Skeletal muscle satellite cell (primary cell): ENCODE measurements at regions not wholly inside any gene's neighbourhood (a gene's known extent, or its start where the extent isn't known, plus 50 kb on each side); places are given as distances from the start of the nearest gene placed in this dataset.
A peak's percentile ranks its signal among the peaks of the same experiment; 100 is the strongest.

ENCODE experiments used
- H3K27me3 ChIP-seq: 2 replicates; pipeline ENCODE4 v1.7.0; 2013; ENCODE audit warnings: low read length; ENCODE audit not compliant: control insufficient read depth, insufficient read depth
- H3K36me3 ChIP-seq: 2 replicates; pipeline ENCODE4 v1.7.0; 2013; ENCODE audit warnings: mild to moderate bottlenecking, control low read depth, low read length; ENCODE audit not compliant: insufficient read depth
- H3K4me1 ChIP-seq: 2 replicates; pipeline ENCODE4 v1.7.0; 2013; ENCODE audit warnings: low read length; ENCODE audit not compliant: control insufficient read depth, insufficient read depth
- H3K4me2 ChIP-seq: 2 replicates; pipeline ENCODE4 v1.7.0; 2013; ENCODE audit warnings: mild to moderate bottlenecking, low read length
- H3K4me3 ChIP-seq: 2 replicates; pipeline ENCODE4 v1.7.0; 2013; ENCODE audit warnings: low read length
- H3K9ac ChIP-seq: 2 replicates; pipeline ENCODE4 v1.7.0; 2013; ENCODE audit warnings: mild to moderate bottlenecking, low read depth, low read length, moderate library complexity
- H3K9me3 ChIP-seq: replicated peaks from 2 replicates; pipeline ENCODE4 v1.7.0; 2013; ENCODE audit warnings: mild to moderate bottlenecking, control low read depth, low read length

DNA sequence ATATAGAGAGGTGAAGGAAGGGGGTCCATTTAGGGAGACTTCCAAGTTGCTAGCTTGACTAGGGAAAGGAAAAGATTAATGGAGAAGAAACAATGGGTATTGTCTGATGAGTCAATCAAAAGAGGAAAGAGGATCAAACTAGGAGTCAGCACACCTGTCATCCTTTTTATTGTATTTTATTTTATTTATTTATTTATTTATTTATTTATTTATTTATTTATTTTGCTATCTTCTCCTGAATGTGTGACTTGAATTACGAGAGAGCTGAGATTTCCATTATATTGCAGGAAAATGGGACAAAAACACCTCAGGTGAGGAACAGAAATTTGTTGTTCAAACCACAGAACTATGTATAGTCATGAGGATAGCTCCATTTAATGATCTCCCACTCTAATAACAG, 58.9 kb downstream of the NUDT11 start:
- Histone ChIP-seq H3K9ac (no peak overlapping the region), H3K36me3 (no peaks in the 10 kb centered on the region), H3K27me3 (no peaks in the 10 kb centered on the region), H3K4me2 (no peak overlapping the region), H3K4me3 (no peak overlapping the region), H3K9me3 (no peaks in the 10 kb centered on the region), H3K4me1 (no peaks in the 10 kb centered on the region)

DNA sequence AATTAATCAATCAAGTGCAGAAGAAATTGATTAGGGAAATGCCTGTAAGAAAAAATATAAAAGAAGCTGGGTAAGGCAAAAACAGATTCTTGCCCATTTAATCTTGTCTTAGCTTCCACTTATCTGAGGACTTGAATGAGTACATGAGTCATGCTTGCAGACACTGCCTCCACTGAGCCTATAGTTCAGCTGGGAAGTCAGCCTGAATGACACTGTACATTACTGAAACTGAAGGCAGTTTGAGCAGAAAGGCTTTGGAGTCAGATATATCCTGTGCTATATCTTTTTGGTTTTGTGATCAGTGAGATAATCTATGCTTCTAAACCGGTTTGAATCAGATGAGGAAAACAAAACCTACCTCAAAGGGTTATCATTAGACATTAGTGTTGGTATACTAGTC, 61.3 kb downstream of the NUDT11 start:
- no peaks in the 10 kb centered on the region for H3K27me3 ChIP-seq
- no peak overlapping the region for H3K4me2 ChIP-seq
- H3K9me3 ChIP-seq: no peaks in the 10 kb centered on the region
- H3K4me3 ChIP-seq: no peak overlapping the region
- no peaks in the 10 kb centered on the region for H3K4me1 ChIP-seq
- H3K36me3 ChIP-seq: no peaks in the 10 kb centered on the region
- no peak overlapping the region for H3K9ac ChIP-seq

DNA sequence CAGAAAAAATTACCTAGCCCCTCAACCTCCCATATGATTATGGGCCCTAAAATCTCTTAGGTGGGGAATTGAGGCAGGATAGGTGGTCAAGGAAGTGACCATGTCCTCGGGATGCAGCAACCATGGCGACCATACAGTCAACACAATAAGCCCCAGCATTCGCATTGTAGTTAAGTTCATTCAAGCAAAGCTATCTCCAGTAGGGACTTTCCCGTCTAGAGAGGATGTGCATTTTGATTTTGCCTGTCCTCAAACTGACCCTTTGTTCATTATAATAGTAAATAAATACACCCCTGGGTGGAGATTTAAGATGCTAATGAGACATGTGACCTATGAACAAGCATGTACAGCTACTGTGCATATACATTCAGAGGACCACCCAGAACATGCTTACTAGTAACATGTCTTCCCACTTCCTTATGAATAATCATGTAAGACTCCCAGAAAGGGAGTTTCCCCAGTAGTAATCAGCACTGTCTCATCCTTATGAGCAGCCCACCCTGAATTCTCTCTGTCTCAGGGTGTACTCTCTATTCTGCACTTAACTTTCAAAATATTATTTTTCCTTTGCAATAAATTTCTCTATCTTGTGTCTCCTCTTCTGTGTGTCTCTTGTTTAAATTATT, 74.3 kb downstream of the NUDT11 start:
- Histone ChIP-seq H3K4me2 (no peak overlapping the region), H3K4me1 (no peaks in the 10 kb centered on the region), H3K4me3 (no peak overlapping the region), H3K9me3 (no peaks in the 10 kb centered on the region), H3K27me3 (peaks cover 20% of the 10 kb centered on the region), H3K9ac (no peak overlapping the region), H3K36me3 (no peaks in the 10 kb centered on the region)

DNA sequence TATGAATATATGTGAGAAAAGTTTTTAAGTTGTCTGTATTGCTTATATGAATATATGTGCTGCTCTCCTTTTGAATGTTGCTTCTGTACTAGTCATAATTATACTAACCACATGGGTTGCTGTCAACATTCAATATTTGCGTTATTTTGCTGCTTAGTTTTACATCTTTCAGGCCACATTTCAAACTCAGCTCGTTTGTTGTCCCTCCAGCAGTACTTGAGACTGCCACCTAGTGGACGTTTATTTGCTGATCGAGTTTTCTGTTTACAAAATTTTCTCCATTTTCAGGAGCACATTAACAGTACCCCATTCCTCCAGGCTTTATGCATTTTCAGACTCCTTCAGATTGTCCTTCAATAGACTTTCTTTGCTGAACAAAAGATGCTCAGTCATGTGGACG, 75.8 kb downstream of the NUDT11 start:
- H3K4me1 ChIP-seq: no peaks in the 10 kb centered on the region
- H3K27me3 ChIP-seq: peaks cover 25% of the 10 kb centered on the region
- H3K4me2 ChIP-seq: no peak overlapping the region
- no peak overlapping the region for H3K4me3 ChIP-seq
- H3K9ac ChIP-seq: no peak overlapping the region
- no peaks in the 10 kb centered on the region for H3K36me3 ChIP-seq
- H3K9me3 ChIP-seq: no peaks in the 10 kb centered on the region

DNA sequence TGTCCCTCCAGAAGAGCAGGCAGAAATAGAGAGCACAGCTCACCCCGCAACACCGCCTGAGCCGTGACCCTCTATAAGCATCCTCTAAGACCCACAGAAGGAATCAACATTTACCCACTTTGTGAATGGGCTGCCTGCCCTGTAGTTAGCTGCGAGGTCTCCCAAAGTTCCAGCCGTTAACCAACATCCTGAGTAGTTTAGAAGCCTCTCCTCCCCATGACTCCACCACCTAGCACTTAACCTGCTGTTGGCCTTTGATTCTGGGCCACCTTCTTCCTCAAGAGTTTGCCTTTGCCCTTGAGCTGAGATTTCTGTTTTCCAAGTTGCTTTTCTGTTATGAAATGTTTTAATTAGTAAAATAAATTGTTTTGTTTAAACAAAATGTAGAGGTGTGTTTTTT, 75.8 kb downstream of the NUDT10 start:
- Histone ChIP-seq H3K4me2 (no peak overlapping the region), H3K27me3 (peaks cover 4% of the 10 kb centered on the region), H3K36me3 (no peaks in the 10 kb centered on the region), H3K9me3 (no peaks in the 10 kb centered on the region), H3K9ac (no peak overlapping the region), H3K4me3 (no peak overlapping the region), H3K4me1 (no peaks in the 10 kb centered on the region)

DNA sequence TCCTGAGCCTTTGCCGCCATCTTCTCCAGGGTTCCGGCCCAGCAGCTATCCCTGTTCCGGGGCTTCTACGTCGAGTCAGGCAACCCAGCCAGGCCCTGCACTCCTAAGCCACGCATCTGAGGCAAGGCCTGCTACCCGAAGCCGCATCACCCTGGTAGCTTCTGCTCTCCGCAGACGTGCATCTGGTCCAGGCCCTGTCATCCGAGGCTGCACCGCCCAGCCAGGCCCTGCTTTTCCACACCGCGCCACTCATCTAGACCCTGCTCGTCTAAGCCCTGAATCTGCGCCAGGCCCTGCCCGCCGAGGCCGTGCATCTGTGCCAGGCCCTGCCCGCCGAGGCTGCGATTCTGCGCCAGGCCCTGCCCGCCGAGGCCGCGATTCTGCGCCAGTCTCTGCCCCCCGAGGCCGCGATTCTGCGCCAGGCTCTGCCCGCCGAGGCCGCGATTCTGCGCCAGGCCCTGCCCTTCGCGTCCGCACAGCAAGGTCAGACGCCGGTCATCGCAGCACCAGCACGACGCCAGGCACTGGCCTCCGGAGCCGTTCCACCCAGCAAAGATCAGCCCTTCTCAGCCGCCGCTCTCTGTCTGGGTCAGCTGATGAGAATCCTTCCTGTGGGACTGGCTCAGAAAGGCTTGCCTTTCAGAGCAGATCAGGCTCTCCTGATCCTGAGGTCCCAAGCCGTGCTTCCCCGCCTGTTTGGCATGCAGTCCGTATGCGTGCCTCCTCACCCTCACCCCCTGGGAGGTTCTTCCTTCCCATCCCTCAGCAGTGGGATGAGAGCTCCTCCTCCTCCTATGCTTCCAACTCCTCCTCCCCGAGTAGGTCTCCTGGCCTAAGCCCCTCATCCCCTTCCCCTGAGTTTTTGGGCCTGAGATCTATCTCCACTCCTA, 75.1 kb downstream of the NUDT10 start:
- peaks cover 4% of the 10 kb centered on the region for H3K27me3 ChIP-seq
- no peak overlapping the region for H3K9ac ChIP-seq
- no peaks in the 10 kb centered on the region for H3K9me3 ChIP-seq
- no peak overlapping the region for H3K4me3 ChIP-seq
- no peaks in the 10 kb centered on the region for H3K36me3 ChIP-seq
- no peak overlapping the region for H3K4me2 ChIP-seq
- no peaks in the 10 kb centered on the region for H3K4me1 ChIP-seq

DNA sequence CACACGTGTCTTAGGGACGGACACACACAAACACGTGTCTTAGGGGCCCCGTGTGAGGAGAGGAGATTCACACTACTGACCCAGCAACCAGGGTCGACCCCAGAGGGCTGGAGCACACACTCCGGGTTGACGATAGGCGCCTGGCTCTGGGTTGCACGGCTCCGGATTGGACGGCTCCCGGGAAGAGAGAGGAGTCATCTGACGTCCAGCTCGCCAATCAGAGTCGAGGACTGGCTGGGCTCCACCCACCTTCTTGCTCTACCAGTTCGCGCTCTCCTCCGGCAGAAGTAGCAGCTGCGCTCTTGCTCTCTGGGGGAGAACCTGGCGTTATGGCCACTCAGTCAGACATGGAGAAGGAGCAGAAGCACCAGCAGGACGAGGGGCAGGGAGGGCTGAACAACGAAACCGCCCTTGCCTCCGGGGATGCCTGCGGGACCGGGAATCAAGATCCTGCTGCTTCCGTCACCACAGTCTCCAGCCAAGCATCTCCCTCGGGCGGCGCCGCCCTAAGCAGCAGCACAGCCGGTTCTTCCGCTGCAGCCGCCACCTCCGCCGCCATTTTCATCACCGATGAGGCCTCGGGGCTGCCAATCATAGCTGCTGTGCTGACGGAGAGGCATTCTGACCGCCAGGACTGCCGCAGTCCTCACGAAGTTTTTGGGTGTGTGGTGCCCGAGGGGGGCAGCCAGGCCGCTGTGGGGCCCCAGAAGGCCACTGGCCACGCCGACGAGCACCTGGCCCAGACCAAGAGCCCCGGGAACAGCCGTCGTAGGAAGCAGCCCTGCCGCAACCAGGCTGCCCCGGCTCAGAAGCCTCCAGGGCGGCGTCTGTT, 74.3 kb downstream of the NUDT10 start:
- Histone ChIP-seq H3K27me3 (peaks cover 2% of the 10 kb centered on the region), H3K9ac (no peak overlapping the region), H3K9me3 (no peaks in the 10 kb centered on the region), H3K4me3 (no peak overlapping the region), H3K4me2 (no peak overlapping the region), H3K4me1 (no peaks in the 10 kb centered on the region), H3K36me3 (no peaks in the 10 kb centered on the region)

GRCh38 chrX:51404445-51404844, 71.8 kb downstream of the NUDT10 start:
- H3K4me2 ChIP-seq: no peak overlapping the region
- peaks cover 4% of the 10 kb centered on the region for H3K27me3 ChIP-seq
- H3K9me3 ChIP-seq: no peaks in the 10 kb centered on the region
- H3K9ac ChIP-seq: no peak overlapping the region
- H3K36me3 ChIP-seq: no peaks in the 10 kb centered on the region
- no peak overlapping the region for H3K4me3 ChIP-seq
- H3K4me1 ChIP-seq: no peaks in the 10 kb centered on the region

- peaks cover 14% of the 10 kb centered on the region for H3K27me3 ChIP-seq
- no peak overlapping the region for H3K9ac ChIP-seq
- H3K4me3 ChIP-seq: peak overlapping the region; percentile 50
- H3K9me3 ChIP-seq: no peaks in the 10 kb centered on the region
- no peaks in the 10 kb centered on the region for H3K36me3 ChIP-seq
- peak overlapping the region; percentile 51 for H3K4me2 ChIP-seq
- H3K4me1 ChIP-seq: no peaks in the 10 kb centered on the region
Observed at GRCh38 chrX:51395810-51396728, 63.4 kb downstream of the NUDT10 start.

GRCh38 chrX:51395480-51395809, 62.8 kb downstream of the NUDT10 start:
- no peaks in the 10 kb centered on the region for H3K9me3 ChIP-seq
- peaks cover 14% of the 10 kb centered on the region for H3K27me3 ChIP-seq
- peak overlapping the region; percentile 50 for H3K4me3 ChIP-seq
- H3K36me3 ChIP-seq: no peaks in the 10 kb centered on the region
- H3K9ac ChIP-seq: no peak overlapping the region
- peak overlapping the region; percentile 51 for H3K4me2 ChIP-seq
- no peaks in the 10 kb centered on the region for H3K4me1 ChIP-seq
